ENCODE measurements at regions not wholly inside any gene's neighbourhood (a gene's known extent, or its start where the extent isn't known, plus 50 kb on each side); places are given as distances from the start of the nearest gene placed in this dataset.

GRCh38 chr2:155070489-155070888, 372.0 kb downstream of the KCNJ3 start:
- H3K9ac ChIP-seq (ENCODE audit: insufficient read length): no peak overlapping the region
- H3K36me3 ChIP-seq (ENCODE audit: insufficient read depth, low read length): no peaks in the 10 kb centered on the region
- H3K4me3 ChIP-seq: no peak overlapping the region
- no peak for DNase-seq (ENCODE audit: low read depth, low spot score)
- no peak overlapping the region for H3K27ac ChIP-seq
- TF ChIP-seq POLR2AphosphoS5 (IDR thresholded peaks at IDR 0.05; ENCODE audit: borderline replicate concordance, low read depth, low read length): no peak
- TF ChIP-seq FOXP2 (optimal IDR thresholded peaks at IDR 0.05; ENCODE audit: control extremely low read depth, extremely low read length, insufficient read depth): no peak
- TF ChIP-seq EZH2 (IDR thresholded peaks at IDR 0.05): no peak
- no peaks in the 10 kb centered on the region for H3K9me3 ChIP-seq (ENCODE audit: low read depth, low read length)

DNA sequence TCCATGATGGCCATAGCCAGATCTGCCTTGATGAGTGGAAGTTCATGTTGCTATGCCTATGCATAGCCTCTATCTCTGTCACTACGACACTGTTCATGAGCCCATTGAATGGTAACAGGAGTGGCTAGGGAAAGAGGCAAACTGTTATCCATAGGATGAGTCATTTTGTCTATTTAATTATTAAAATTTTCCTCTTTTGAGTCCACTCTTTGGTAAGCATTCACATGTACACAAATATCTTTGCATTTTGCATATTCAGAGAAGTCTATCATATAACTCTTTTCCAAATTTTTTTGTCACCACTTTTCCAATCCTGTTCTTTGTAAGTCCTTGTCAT, 364.4 kb downstream of the KCNJ3 start:
- Histone ChIP-seq H3K9me3 (ENCODE audit: low read depth, low read length) (no peaks in the 10 kb centered on the region), H3K9ac (ENCODE audit: insufficient read length) (no peak overlapping the region), H3K27ac (no peak overlapping the region), H3K4me3 (no peak overlapping the region), H3K36me3 (ENCODE audit: insufficient read depth, low read length) (no peaks in the 10 kb centered on the region)
- no peak for DNase-seq (ENCODE audit: low read depth, low spot score)
- no peak for TF ChIP-seq FOXP2 (optimal IDR thresholded peaks at IDR 0.05; ENCODE audit: control extremely low read depth, extremely low read length, insufficient read depth)
- TF ChIP-seq EZH2 (IDR thresholded peaks at IDR 0.05): no peak
- TF ChIP-seq POLR2AphosphoS5 (IDR thresholded peaks at IDR 0.05; ENCODE audit: borderline replicate concordance, low read depth, low read length): no peak

GRCh38 chr2:155062250-155062921, 363.9 kb downstream of the KCNJ3 start:
- no peak for TF ChIP-seq FOXP2 (optimal IDR thresholded peaks at IDR 0.05; ENCODE audit: control extremely low read depth, extremely low read length, insufficient read depth)
- no peak for TF ChIP-seq EZH2 (IDR thresholded peaks at IDR 0.05)
- no peak for TF ChIP-seq POLR2AphosphoS5 (IDR thresholded peaks at IDR 0.05; ENCODE audit: borderline replicate concordance, low read depth, low read length)
- no peak for DNase-seq (ENCODE audit: low read depth, low spot score)
- Histone ChIP-seq H3K9me3 (ENCODE audit: low read depth, low read length) (no peaks in the 10 kb centered on the region), H3K4me3 (no peak overlapping the region), H3K9ac (ENCODE audit: insufficient read length) (no peak overlapping the region), H3K27ac (no peak overlapping the region), H3K36me3 (ENCODE audit: insufficient read depth, low read length) (no peaks in the 10 kb centered on the region)

DNA sequence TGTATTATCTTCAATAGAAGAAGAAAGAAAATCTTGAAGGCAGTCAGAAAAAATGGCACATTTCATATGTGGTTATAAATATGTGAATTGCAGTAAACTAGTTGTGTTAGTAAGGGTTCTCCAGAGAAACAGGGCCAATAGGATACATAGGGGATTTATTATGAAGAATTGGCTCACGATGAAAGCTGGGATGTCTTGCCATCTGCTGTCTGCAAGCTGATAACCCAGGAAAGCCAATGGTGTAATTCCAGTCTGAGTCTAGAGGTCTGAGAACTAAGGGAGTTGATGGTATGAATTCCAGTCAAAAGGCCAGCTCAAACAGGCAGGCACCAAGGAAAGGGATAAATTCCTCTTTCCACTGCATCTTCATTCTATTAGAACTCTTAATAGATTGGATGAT, 362.4 kb downstream of the KCNJ3 start:
- Histone ChIP-seq H3K9ac (ENCODE audit: insufficient read length) (no peak overlapping the region), H3K27ac (no peak overlapping the region), H3K9me3 (ENCODE audit: low read depth, low read length) (no peaks in the 10 kb centered on the region), H3K36me3 (ENCODE audit: insufficient read depth, low read length) (no peaks in the 10 kb centered on the region), H3K4me3 (no peak overlapping the region)
- TF ChIP-seq EZH2 (IDR thresholded peaks at IDR 0.05) (no peak), FOXP2 (optimal IDR thresholded peaks at IDR 0.05; ENCODE audit: control extremely low read depth, extremely low read length, insufficient read depth) (no peak), POLR2AphosphoS5 (IDR thresholded peaks at IDR 0.05; ENCODE audit: borderline replicate concordance, low read depth, low read length) (no peak)
- DNase-seq (ENCODE audit: low read depth, low spot score): no peak

GRCh38 chr2:155054712-155055111, 356.2 kb downstream of the KCNJ3 start:
- TF ChIP-seq FOXP2 (optimal IDR thresholded peaks at IDR 0.05; ENCODE audit: control extremely low read depth, extremely low read length, insufficient read depth) (no peak), POLR2AphosphoS5 (IDR thresholded peaks at IDR 0.05; ENCODE audit: borderline replicate concordance, low read depth, low read length) (no peak), EZH2 (IDR thresholded peaks at IDR 0.05) (no peak)
- Histone ChIP-seq H3K27ac (no peak overlapping the region), H3K9me3 (ENCODE audit: low read depth, low read length) (no peaks in the 10 kb centered on the region), H3K36me3 (ENCODE audit: insufficient read depth, low read length) (no peaks in the 10 kb centered on the region), H3K4me3 (no peak overlapping the region), H3K9ac (ENCODE audit: insufficient read length) (no peak overlapping the region)
- DNase-seq (ENCODE audit: low read depth, low spot score): no peak

- Histone ChIP-seq H3K4me3 (no peak overlapping the region), H3K9me3 (ENCODE audit: low read depth, low read length) (no peaks in the 10 kb centered on the region), H3K27ac (no peak overlapping the region), H3K36me3 (ENCODE audit: insufficient read depth, low read length) (no peaks in the 10 kb centered on the region), H3K9ac (ENCODE audit: insufficient read length) (no peak overlapping the region)
- DNase-seq (ENCODE audit: low read depth, low spot score): no peak
- TF ChIP-seq EZH2 (IDR thresholded peaks at IDR 0.05) (no peak), FOXP2 (optimal IDR thresholded peaks at IDR 0.05; ENCODE audit: control extremely low read depth, extremely low read length, insufficient read depth) (no peak), POLR2AphosphoS5 (IDR thresholded peaks at IDR 0.05; ENCODE audit: borderline replicate concordance, low read depth, low read length) (no peak)
Observed at GRCh38 chr2:155043097-155043496, 344.6 kb downstream of the KCNJ3 start.

DNA sequence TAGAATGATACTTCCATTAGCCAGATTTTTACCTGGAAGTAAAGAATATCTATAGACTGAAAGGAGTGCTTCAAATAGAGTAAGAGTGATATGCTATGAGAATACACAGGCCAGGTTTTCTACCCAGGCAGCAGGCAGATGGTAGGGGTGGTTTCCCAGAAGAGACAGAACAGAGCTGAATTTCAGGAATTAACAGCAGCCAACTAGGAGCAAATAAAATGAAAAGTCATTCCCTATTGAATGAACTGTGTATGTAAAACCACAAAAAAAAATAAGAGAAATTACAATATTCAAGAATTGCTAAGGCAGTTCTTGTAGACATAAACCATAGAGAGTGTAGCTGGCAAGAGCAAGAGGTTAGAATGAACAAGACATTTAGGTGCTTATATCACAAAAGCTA, 336.8 kb downstream of the KCNJ3 start:
- DNase-seq (ENCODE audit: low read depth, low spot score): no peak
- no peaks in the 10 kb centered on the region for H3K9me3 ChIP-seq (ENCODE audit: low read depth, low read length)
- no peak overlapping the region for H3K4me3 ChIP-seq
- TF ChIP-seq FOXP2 (optimal IDR thresholded peaks at IDR 0.05; ENCODE audit: control extremely low read depth, extremely low read length, insufficient read depth): no peak
- no peak for TF ChIP-seq EZH2 (IDR thresholded peaks at IDR 0.05)
- no peak for TF ChIP-seq POLR2AphosphoS5 (IDR thresholded peaks at IDR 0.05; ENCODE audit: borderline replicate concordance, low read depth, low read length)
- H3K27ac ChIP-seq: no peak overlapping the region
- no peaks in the 10 kb centered on the region for H3K36me3 ChIP-seq (ENCODE audit: insufficient read depth, low read length)
- H3K9ac ChIP-seq (ENCODE audit: insufficient read length): no peak overlapping the region

- no peak for TF ChIP-seq FOXP2 (optimal IDR thresholded peaks at IDR 0.05; ENCODE audit: control extremely low read depth, extremely low read length, insufficient read depth)
- no peak for TF ChIP-seq EZH2 (IDR thresholded peaks at IDR 0.05)
- TF ChIP-seq POLR2AphosphoS5 (IDR thresholded peaks at IDR 0.05; ENCODE audit: borderline replicate concordance, low read depth, low read length): no peak
- H3K36me3 ChIP-seq (ENCODE audit: insufficient read depth, low read length): no peaks in the 10 kb centered on the region
- H3K27ac ChIP-seq: no peak overlapping the region
- no peaks in the 10 kb centered on the region for H3K9me3 ChIP-seq (ENCODE audit: low read depth, low read length)
- no peak for DNase-seq (ENCODE audit: low read depth, low spot score)
- no peak overlapping the region for H3K4me3 ChIP-seq
- no peak overlapping the region for H3K9ac ChIP-seq (ENCODE audit: insufficient read length)
Observed at GRCh38 chr2:155033652-155034051, 335.2 kb downstream of the KCNJ3 start.

DNA sequence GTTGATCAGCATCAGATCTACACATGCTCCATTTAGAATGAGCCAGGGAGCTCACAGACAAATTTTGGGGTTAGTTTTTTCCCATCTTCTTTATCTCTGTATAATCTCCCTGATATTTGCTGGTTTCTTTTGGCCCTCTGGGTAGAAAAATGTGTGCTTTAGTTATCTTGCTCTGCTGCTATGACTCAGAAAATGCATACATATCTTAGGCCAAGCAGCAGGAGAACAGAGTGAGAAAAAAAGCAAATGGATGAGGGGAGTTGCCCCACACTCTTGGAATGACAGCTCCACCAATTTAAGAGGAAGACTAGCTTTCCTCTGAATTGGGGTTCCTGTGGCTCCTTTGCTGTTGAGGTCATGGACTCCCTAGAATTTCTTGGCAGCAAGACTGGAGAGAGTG, 331.8 kb downstream of the KCNJ3 start:
- Histone ChIP-seq H3K9ac (ENCODE audit: insufficient read length) (no peak overlapping the region), H3K27ac (no peak overlapping the region), H3K9me3 (ENCODE audit: low read depth, low read length) (no peaks in the 10 kb centered on the region), H3K36me3 (ENCODE audit: insufficient read depth, low read length) (no peaks in the 10 kb centered on the region), H3K4me3 (no peak overlapping the region)
- DNase-seq (ENCODE audit: low read depth, low spot score): no peak
- TF ChIP-seq EZH2 (IDR thresholded peaks at IDR 0.05): no peak
- no peak for TF ChIP-seq POLR2AphosphoS5 (IDR thresholded peaks at IDR 0.05; ENCODE audit: borderline replicate concordance, low read depth, low read length)
- no peak for TF ChIP-seq FOXP2 (optimal IDR thresholded peaks at IDR 0.05; ENCODE audit: control extremely low read depth, extremely low read length, insufficient read depth)
